Choroid plexus epithelial cell (primary cell): ENCODE measurements at regions not wholly inside any gene's neighbourhood (a gene's known extent, or its start where the extent isn't known, plus 50 kb on each side); places are given as distances from the start of the nearest gene placed in this dataset.

Experiments
- DNase-seq: peaks from one replicate; pipeline ENCODE4 v3.0.0-alpha.2; 2010; ENCODE audit warnings: low read depth
- H3K4me3 ChIP-seq: 2 replicates; pipeline ENCODE4 v1.5.1; 2011; ENCODE audit warnings: low read depth, mild to moderate bottlenecking, control low read depth, low read length, moderate library complexity
- CTCF ChIP-seq: conservative IDR thresholded peaks from 2 replicates; pipeline ENCODE4 v1.5.1; 2011; ENCODE audit warnings: low read depth, mild to moderate bottlenecking, control low read depth, inconsistent platforms, low read length, moderate library complexity

- DNase-seq = no peak
- no peak overlapping the region for H3K4me3 ChIP-seq
- no peak for TF ChIP-seq CTCF
Measured at GRCh38 chr10:131494451-131494850, 182.9 kb upstream of the TCERG1L start.

DNA sequence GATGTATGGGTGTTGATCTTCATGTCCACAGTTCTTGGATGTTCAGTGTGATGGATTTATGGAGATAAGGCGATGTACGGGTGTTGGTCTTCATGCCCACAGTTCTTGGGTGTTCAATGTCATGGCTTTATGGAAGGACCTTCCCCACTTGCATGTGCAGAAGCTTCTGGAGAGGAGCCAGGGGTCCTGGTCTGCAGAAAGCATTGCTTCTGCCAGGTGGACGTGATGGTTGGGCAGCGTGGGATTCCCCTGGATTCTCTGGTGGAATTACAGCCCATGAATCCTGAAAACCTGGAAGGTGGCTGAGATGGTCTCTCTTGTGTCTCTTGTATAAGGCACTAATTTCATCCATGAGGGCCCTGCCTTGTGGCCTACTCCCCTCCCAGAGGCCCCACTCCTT, 183.7 kb upstream of the TCERG1L start:
- no peak overlapping the region for H3K4me3 ChIP-seq
- no peak for TF ChIP-seq CTCF
- no peak for DNase-seq

GRCh38 chr10:131495892-131496291, 184.4 kb upstream of the TCERG1L start:
- no peak overlapping the region for H3K4me3 ChIP-seq
- no peak for DNase-seq
- TF ChIP-seq CTCF = no peak

DNA sequence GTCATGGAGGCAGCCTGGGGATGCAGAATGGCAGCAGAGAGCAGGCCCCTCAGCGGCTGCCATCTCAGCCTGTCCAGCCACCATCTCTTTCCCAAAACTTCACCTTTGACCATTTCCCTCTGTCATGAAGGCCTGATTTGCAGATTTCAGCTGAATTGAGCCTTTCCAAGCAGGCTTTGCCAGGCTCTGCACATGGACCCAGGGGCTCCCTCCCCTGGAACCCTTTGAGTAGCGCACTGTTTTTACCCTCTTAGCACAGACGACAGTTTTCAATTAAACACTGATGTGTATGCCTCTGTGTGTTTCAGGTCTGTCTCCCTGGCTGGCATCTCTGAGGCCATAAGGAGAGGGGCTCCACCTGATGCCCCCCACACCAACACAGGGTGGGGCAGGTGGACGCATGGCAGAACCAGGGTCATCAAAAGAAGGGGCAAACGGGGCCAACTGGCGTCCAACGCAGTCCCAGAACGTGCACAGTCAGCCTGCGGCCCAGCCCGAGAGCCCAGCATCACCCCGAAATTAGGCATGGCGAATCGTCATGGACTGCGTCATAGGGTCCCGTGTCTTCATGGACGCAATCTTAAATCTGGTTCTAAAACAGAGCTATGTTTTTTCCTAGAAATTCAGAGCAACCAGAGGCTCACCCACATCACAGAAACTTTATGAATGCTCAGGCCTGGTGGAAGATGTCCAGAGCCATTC, 185.0 kb upstream of the TCERG1L start:
- DNase-seq = no peak
- no peak for TF ChIP-seq CTCF
- no peak overlapping the region for H3K4me3 ChIP-seq

- TF ChIP-seq CTCF = no peak
- DNase-seq = no peak
- H3K4me3 ChIP-seq = no peak overlapping the region
Measured at GRCh38 chr10:131499566-131499965, 188.0 kb upstream of the TCERG1L start.

DNA sequence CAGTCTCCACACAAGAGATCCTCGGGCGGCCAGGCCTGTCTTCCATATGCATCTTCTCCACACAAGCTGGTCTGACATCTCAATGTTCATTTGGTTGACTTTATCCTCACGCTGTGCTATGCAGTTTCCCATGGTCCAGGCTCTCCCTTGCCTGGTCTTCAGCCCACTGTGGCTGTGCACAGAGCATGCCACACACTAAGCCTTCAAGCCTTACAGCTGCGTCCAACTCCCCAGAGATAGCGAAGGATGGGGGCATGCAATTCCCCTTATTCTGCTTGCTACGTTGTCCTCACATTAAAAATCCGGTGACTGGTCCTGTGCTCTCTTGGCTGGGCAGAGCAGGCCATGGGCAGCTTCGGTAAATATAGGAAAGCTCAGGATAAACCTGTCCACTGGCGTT, 188.7 kb upstream of the TCERG1L start:
- TF ChIP-seq CTCF = no peak
- no peak overlapping the region for H3K4me3 ChIP-seq
- no peak for DNase-seq

DNA sequence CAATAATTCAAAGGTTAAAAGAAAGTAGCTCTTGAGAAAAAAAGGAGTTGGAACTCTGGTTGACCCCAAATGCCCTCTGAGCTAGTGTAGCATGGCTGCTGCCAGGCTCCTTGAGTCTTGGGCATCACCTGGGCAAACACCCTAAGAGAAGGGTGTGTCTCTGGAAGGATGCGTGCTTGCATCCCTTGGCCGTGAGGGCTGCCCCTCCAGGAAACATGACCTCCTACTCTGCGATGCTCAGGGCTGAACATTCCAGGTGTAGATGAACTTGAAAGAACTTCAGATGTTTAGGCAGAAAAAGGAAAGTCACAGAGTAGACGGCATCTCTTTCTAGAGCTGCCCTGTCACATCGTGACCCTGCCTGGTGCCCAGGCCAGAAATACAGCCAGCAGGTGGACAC, 189.4 kb upstream of the TCERG1L start:
- DNase-seq = no peak
- TF ChIP-seq CTCF = no peak
- no peak overlapping the region for H3K4me3 ChIP-seq
